ENCODE measurements at regions not wholly inside any gene's neighbourhood (a gene's known extent, or its start where the extent isn't known, plus 50 kb on each side); places are given as distances from the start of the nearest gene placed in this dataset.

DNA sequence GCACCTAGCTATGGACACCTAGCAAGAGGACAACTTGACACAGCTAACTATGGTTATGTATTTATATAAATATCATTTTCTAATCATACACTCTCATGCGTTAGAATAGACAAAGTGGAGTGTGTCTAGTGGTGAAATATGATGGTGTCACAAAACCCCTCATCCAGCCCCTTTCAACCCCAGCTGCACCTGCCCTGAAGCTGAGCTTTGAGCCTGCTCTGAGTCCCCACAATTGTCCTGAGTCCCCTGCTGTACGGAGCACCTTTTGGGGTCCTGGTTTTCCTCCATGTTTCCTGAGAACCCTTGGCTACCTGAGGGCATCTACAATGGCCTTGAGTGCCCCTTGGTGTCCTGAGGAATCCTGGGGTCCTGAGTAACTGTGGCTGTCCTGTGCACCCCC, 1072.8 kb downstream of the TMEM121 start:
- no peak for TF ChIP-seq POLR2A (IDR thresholded peaks at IDR 0.05; ENCODE audit: low read depth, low read length)
- TF ChIP-seq, protein P1, sequence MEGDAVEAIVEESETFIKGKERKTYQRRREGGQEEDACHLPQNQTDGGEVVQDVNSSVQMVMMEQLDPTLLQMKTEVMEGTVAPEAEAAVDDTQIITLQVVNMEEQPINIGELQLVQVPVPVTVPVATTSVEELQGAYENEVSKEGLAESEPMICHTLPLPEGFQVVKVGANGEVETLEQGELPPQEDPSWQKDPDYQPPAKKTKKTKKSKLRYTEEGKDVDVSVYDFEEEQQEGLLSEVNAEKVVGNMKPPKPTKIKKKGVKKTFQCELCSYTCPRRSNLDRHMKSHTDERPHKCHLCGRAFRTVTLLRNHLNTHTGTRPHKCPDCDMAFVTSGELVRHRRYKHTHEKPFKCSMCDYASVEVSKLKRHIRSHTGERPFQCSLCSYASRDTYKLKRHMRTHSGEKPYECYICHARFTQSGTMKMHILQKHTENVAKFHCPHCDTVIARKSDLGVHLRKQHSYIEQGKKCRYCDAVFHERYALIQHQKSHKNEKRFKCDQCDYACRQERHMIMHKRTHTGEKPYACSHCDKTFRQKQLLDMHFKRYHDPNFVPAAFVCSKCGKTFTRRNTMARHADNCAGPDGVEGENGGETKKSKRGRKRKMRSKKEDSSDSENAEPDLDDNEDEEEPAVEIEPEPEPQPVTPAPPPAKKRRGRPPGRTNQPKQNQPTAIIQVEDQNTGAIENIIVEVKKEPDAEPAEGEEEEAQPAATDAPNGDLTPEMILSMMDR (IDR thresholded peaks at IDR 0.05; ENCODE audit: extremely low read depth in 1 of 2, insufficient read depth in 1 of 2, low read depth in 1 of 2, low read length in 2 of 2), result no peak
- no peak for TF ChIP-seq EZH2 (IDR thresholded peaks at IDR 0.05; ENCODE audit: borderline replicate concordance, low read depth, low read length, severe bottlenecking)
- no peak for TF ChIP-seq MYC (IDR thresholded peaks at IDR 0.05; ENCODE audit: low read depth, low read length)
- TF ChIP-seq POLR2AphosphoS5 (IDR thresholded peaks at IDR 0.05; ENCODE audit: insufficient read depth, low read depth, low read length), result no peak

All from endothelial cell of umbilical vein (primary cell).